HUES64 (cell line): ENCODE measurements at regions not wholly inside any gene's neighbourhood (a gene's known extent, or its start where the extent isn't known, plus 50 kb on each side); places are given as distances from the start of the nearest gene placed in this dataset.

Experiments
- H3K27ac ChIP-seq: 2 replicates; pipeline ENCODE4 v1.7.0; 2013; ENCODE audit warnings: low read depth, low read length, inconsistent platforms
- H3K27me3 ChIP-seq: 2 replicates; pipeline ENCODE4 v1.6.1; 2013; ENCODE audit warnings: mild to moderate bottlenecking, low read length; ENCODE audit not compliant: insufficient read depth
- H3K36me3 ChIP-seq: 2 replicates; pipeline ENCODE4 v1.6.1; 2013; ENCODE audit warnings: mild to moderate bottlenecking, low read length; ENCODE audit not compliant: insufficient read depth
- H3K4me1 ChIP-seq: 2 replicates; pipeline ENCODE4 v1.6.1; 2013; ENCODE audit warnings: mild to moderate bottlenecking, low read length, moderate library complexity; ENCODE audit not compliant: insufficient read depth
- H3K4me3 ChIP-seq: 2 replicates; pipeline ENCODE4 v1.5.1; 2013; ENCODE audit warnings: mild to moderate bottlenecking, low read length, moderate library complexity
- H3K9ac ChIP-seq: 2 replicates; pipeline ENCODE4 v1.6.1; 2013; ENCODE audit warnings: mild to moderate bottlenecking, low read depth, low read length
- H3K9me3 ChIP-seq: 2 replicates; pipeline ENCODE4 v1.6.1; 2013; ENCODE audit warnings: low read depth, low read length; ENCODE audit not compliant: insufficient read depth
- WGBS: fragments of 150-250, 120-280 bp; methylation state at CpG from one replicate; pipeline ENCODE4 v1.1.7; 2013; ENCODE audit warnings: missing lambda C conversion rate; 5-methylcytosine and 5-hydroxymethylcytosine counted together

GRCh38 chr1:239956263-239956662, 135.4 kb upstream of the FMN2 start:
- no peaks in the 10 kb centered on the region for H3K27me3 ChIP-seq

GRCh38 chr1:239958063-239958462, 133.6 kb upstream of the FMN2 start:
- H3K27me3 ChIP-seq, result no peaks in the 10 kb centered on the region
- WGBS, result 78% methylated on average over 4 of the region's 4 CpGs
- no peak overlapping the region for H3K27ac ChIP-seq
- H3K36me3 ChIP-seq, result no peaks in the 10 kb centered on the region
- no peak overlapping the region for H3K9ac ChIP-seq
- H3K4me3 ChIP-seq, result no peak overlapping the region
- H3K9me3 ChIP-seq, result no peaks in the 10 kb centered on the region
- H3K4me1 ChIP-seq, result no peaks in the 10 kb centered on the region

More at GRCh38 chr1:239956263-239956662, 135.4 kb upstream of the FMN2 start:
- H3K4me3 ChIP-seq, result no peak overlapping the region
- H3K4me1 ChIP-seq, result no peaks in the 10 kb centered on the region
- H3K9ac ChIP-seq, result no peak overlapping the region
- WGBS, result 97% methylated on average over 6 of the region's 6 CpGs
- no peak overlapping the region for H3K27ac ChIP-seq
- no peaks in the 10 kb centered on the region for H3K9me3 ChIP-seq
- no peaks in the 10 kb centered on the region for H3K36me3 ChIP-seq

- Histone ChIP-seq H3K27ac (no peak overlapping the region), H3K4me1 (no peaks in the 10 kb centered on the region), H3K4me3 (no peak overlapping the region), H3K27me3 (no peaks in the 10 kb centered on the region), H3K9me3 (no peaks in the 10 kb centered on the region), H3K36me3 (no peaks in the 10 kb centered on the region), H3K9ac (no peak overlapping the region)
- 91% methylated on average over 2 of the region's 2 CpGs for WGBS
Observed at GRCh38 chr1:239960366-239960765, 131.3 kb upstream of the FMN2 start.

GRCh38 chr1:239963856-239964255, 127.8 kb upstream of the FMN2 start:
- no peaks in the 10 kb centered on the region for H3K27me3 ChIP-seq
- H3K9ac ChIP-seq, result no peak overlapping the region
- WGBS, result 92% methylated on average over 6 of the region's 6 CpGs

GRCh38 chr1:239976130-239976968, 115.3 kb upstream of the FMN2 start:
- Histone ChIP-seq H3K4me1 (no peaks in the 10 kb centered on the region), H3K4me3 (no peak overlapping the region), H3K36me3 (no peaks in the 10 kb centered on the region), H3K27ac (no peak overlapping the region), H3K9me3 (peaks cover 38% of the 10 kb centered on the region), H3K27me3 (no peaks in the 10 kb centered on the region), H3K9ac (no peak overlapping the region)
- whole genome bisulfite sequencing, result 47% methylated on average over 5 of the region's 5 CpGs

More at GRCh38 chr1:239963856-239964255, 127.8 kb upstream of the FMN2 start:
- Histone ChIP-seq H3K36me3 (no peaks in the 10 kb centered on the region), H3K4me3 (no peak overlapping the region), H3K27ac (no peak overlapping the region), H3K9me3 (no peaks in the 10 kb centered on the region), H3K4me1 (no peaks in the 10 kb centered on the region)

- WGBS, result 94% methylated on average over 6 of the region's 6 CpGs
- no peaks in the 10 kb centered on the region for H3K4me1 ChIP-seq
- no peaks in the 10 kb centered on the region for H3K36me3 ChIP-seq
- H3K9me3 ChIP-seq, result peaks cover 48% of the 10 kb centered on the region
- no peak overlapping the region for H3K27ac ChIP-seq
- H3K27me3 ChIP-seq, result no peaks in the 10 kb centered on the region
- no peak overlapping the region for H3K4me3 ChIP-seq
- no peak overlapping the region for H3K9ac ChIP-seq
Observed at GRCh38 chr1:239977416-239977815, 114.3 kb upstream of the FMN2 start.

GRCh38 chr1:239979456-239979855, 112.2 kb upstream of the FMN2 start:
- no peak overlapping the region for H3K4me3 ChIP-seq
- no peaks in the 10 kb centered on the region for H3K4me1 ChIP-seq

GRCh38 chr1:239982762-239983161, 108.9 kb upstream of the FMN2 start:
- Histone ChIP-seq H3K27me3 (no peaks in the 10 kb centered on the region), H3K36me3 (no peaks in the 10 kb centered on the region), H3K4me3 (no peak overlapping the region), H3K27ac (no peak overlapping the region), H3K9me3 (peaks cover 87% of the 10 kb centered on the region), H3K9ac (no peak overlapping the region), H3K4me1 (no peaks in the 10 kb centered on the region)
- 96% methylated on average over 2 of the region's 2 CpGs for WGBS

More at GRCh38 chr1:239979456-239979855, 112.2 kb upstream of the FMN2 start:
- 88% methylated on average over 4 of the region's 4 CpGs for WGBS
- no peaks in the 10 kb centered on the region for H3K27me3 ChIP-seq
- H3K9ac ChIP-seq, result no peak overlapping the region
- no peak overlapping the region for H3K27ac ChIP-seq
- H3K36me3 ChIP-seq, result no peaks in the 10 kb centered on the region
- peaks cover 65% of the 10 kb centered on the region for H3K9me3 ChIP-seq

GRCh38 chr1:239985044-239985443, 106.6 kb upstream of the FMN2 start:
- H3K9me3 ChIP-seq, result peaks cover 66% of the 10 kb centered on the region
- no peak overlapping the region for H3K27ac ChIP-seq
- H3K4me1 ChIP-seq, result no peaks in the 10 kb centered on the region
- no peaks in the 10 kb centered on the region for H3K36me3 ChIP-seq
- no peak overlapping the region for H3K4me3 ChIP-seq
- H3K9ac ChIP-seq, result no peak overlapping the region
- WGBS, result 96% methylated on average over 4 of the region's 4 CpGs
- H3K27me3 ChIP-seq, result no peaks in the 10 kb centered on the region

- Histone ChIP-seq H3K4me1 (no peaks in the 10 kb centered on the region), H3K9me3 (peaks cover 45% of the 10 kb centered on the region), H3K9ac (no peak overlapping the region), H3K27me3 (no peaks in the 10 kb centered on the region), H3K4me3 (no peak overlapping the region), H3K36me3 (no peaks in the 10 kb centered on the region), H3K27ac (no peak overlapping the region)
- WGBS, result 37% methylated on average over 2 of the region's 2 CpGs
Observed at GRCh38 chr1:239987103-239987745, 104.5 kb upstream of the FMN2 start.

- Histone ChIP-seq H3K4me3 (no peak overlapping the region), H3K27ac (no peak overlapping the region), H3K36me3 (no peaks in the 10 kb centered on the region), H3K27me3 (no peaks in the 10 kb centered on the region), H3K9me3 (peaks cover 20% of the 10 kb centered on the region), H3K9ac (no peak overlapping the region), H3K4me1 (no peaks in the 10 kb centered on the region)
- 97% methylated on average over 2 of the region's 2 CpGs for WGBS
Observed at GRCh38 chr1:239989990-239990389, 101.7 kb upstream of the FMN2 start.
